ENCODE measurements at regions not wholly inside any gene's neighbourhood (a gene's known extent, or its start where the extent isn't known, plus 50 kb on each side); places are given as distances from the start of the nearest gene placed in this dataset.

DNA sequence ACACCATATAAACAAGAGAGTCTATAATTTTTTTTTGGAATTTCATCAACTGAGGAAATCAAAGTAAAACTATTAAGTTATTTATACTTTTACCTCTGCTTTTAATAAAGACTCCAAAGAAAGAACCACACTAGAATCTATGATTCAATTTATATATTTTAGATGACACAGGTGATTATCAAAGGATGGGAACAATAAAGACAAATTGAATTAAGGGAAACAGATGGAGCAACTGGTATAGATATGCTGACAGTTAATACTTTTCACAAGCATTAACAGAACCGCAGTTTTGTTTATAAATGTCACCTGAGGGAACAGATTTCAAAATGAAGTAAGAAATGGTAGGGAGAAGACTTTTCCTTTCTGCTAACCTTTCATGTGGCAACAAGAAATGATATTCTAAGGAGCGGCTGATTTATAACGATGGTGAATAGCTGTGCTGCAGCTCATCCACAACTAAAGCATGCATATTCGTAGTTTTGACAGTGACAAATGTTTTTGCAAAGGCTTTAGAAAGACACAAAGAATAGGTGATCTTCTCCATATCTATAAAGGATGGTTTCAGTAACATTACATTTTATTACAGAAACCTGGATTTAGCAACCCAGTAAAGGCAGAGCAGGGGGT is 1502.9 kb upstream of the RAG2 start:
- no peak for TF ChIP-seq NFRKB (IDR thresholded peaks at IDR 0.05)
- TF ChIP-seq FOXM1 (IDR thresholded peaks at IDR 0.05; ENCODE audit: borderline replicate concordance) = no peak
- no peak for TF ChIP-seq ELF4 (IDR thresholded peaks at IDR 0.05)
- TF ChIP-seq HDGF (IDR thresholded peaks at IDR 0.05; ENCODE audit: borderline replicate concordance) = no peak
- no peak for TF ChIP-seq SUZ12 (IDR thresholded peaks at IDR 0.05)
- TF ChIP-seq FOXA1 (IDR thresholded peaks at IDR 0.05) = no peak
